HK-2 (cell line): ENCODE measurements at regions not wholly inside any gene's neighbourhood (a gene's known extent, or its start where the extent isn't known, plus 50 kb on each side); places are given as distances from the start of the nearest gene placed in this dataset.

ENCODE experiments used
- DNase-seq: peaks from one replicate; pipeline ENCODE4 v3.0.0-alpha.2; 2018; ENCODE audit not compliant: unreplicated experiment

DNA sequence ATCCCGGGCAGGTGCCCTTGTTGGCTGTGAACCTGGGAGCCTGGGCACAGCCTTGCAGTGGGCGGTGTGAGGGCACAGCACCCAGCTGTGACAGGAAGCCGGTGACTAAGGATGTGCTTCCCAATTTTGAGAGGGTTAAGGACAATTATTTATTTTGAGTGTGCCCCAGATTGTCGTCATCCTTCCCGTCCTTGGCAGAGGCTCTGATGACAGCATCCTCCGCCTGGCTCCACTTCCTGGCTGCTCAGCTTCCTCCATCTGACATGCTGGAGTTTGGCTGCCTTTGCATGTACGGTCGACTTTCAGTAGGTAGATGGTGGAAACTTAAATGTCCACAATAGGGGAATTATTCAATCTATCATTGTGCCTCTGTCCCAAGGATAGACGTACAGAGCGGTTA, 282.4 kb upstream of the EEF2KMT start:
- DNase-seq, result no peak

GRCh38 chr16:5378531-5378930, 280.9 kb upstream of the EEF2KMT start:
- DNase-seq, result no peak

DNA sequence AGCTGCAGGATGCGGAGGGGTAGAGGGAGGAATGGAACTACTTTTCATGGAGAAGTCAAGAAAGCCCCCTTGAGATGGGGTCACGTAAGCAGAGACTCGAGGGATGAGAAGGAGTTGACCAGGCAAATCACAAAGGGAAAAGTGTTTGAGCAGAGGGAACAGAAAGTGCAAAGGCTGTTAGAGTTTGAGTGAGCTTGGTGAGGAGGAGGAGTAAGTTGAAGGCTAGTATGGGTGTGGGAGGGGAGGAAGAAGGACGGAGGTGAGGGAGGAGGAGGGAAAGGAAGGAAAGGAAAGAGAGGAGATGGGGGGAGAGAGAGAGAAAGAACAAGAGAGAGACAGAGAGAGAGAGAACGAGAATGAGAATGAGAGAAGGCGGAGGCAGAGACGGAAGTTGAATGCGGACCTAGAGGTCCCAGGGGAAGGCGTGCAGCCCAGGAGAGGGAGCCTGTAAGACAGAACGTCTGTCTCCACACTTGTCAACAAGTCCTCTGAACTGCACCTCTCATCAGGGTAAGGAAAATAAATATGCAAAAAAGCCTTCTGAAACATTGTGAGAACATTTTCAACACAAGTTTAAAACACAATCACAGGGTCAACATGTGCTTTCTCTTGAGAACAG, 279.8 kb upstream of the EEF2KMT start:
- no peak for DNase-seq

GRCh38 chr16:5374184-5374583, 276.6 kb upstream of the EEF2KMT start:
- no peak for DNase-seq

DNA sequence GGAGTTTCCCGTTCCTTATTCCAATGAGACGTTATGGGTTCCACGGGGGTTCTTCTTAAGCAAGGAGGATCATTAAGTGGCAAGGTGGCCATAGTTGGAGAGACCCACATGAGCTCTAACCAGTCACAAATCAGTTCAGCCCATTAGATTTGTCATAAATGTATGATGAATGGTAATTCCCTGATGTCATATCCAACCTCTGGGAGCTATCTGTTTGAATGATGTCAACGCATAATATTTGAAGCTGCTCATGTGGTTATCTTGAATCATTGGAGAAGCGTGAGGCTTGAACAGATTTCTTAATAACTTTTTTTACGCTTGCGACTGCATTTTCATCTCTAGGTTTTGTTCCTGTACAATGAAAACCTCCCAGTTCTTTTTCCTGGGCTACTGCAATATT, 270.4 kb upstream of the EEF2KMT start:
- no peak for DNase-seq

DNA sequence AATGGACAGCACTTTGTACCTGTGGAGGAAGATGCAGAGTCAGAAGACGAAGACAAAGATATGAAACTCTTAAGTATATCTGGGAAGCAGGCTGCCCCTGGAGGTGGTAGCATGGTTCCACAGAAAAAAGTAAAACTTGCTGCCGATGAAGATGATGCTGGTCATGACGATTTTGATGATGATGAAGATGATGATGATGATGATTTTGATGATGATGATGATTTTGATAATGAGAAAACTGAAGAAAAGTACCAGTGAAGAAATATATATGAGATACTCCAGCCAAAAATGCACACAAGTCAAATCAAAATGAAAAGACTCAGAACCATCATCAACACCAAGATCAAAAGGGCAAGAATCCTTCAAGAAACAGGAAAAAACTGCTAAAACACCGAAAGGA, 268.5 kb upstream of the EEF2KMT start:
- DNase-seq, result no peak

GRCh38 chr16:5364186-5364585, 266.6 kb upstream of the EEF2KMT start:
- DNase-seq, result no peak

DNA sequence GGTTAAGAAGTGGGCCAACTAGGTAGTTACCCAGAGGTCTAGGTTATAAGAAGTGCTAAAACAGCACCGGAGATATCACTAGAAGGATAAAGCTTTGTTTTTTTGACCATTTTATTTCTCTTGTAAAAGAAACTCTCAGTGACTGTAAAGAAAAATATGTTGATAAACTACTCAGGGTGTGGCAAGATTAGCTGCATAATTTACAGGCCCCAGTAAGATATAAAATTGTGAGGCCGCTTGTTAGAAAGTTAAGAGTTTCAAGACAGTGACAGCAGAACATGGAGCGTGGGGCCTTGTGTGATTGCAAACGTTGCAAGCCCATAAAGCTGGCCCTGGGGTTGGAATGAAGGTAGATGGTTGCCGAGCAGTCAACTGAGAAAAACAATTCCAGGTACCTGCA, 263.7 kb upstream of the EEF2KMT start:
- no peak for DNase-seq

- DNase-seq, result no peak
Measured at GRCh38 chr16:5354645-5355044, 257.1 kb upstream of the EEF2KMT start.

- DNase-seq, result no peak
Measured at GRCh38 chr16:5349670-5350517, 252.3 kb upstream of the EEF2KMT start.

GRCh38 chr16:5349101-5349500, 251.5 kb upstream of the EEF2KMT start:
- DNase-seq, result no peak

- no peak for DNase-seq
Measured at GRCh38 chr16:5347561-5347960, 250.0 kb upstream of the EEF2KMT start.

DNA sequence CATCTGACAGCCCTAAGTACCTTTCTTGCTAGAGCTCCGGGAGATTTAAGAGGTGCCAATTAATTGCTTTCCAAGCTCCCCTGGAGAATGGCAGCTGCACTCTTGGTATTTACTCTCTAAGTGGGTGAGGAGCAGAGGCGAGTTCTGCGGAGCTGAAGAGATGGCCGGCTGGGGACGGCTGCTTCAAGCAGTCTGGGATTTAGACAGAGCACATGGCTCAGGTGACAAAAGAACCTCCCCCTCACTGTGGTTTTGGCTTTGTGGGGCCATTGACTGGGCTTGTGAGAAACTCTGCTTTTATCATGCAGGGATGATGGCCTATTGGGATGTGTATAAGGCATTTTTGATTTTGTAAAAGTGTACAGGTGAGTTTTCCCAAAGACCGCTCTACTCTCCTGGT, 239.3 kb upstream of the EEF2KMT start:
- no peak for DNase-seq

DNA sequence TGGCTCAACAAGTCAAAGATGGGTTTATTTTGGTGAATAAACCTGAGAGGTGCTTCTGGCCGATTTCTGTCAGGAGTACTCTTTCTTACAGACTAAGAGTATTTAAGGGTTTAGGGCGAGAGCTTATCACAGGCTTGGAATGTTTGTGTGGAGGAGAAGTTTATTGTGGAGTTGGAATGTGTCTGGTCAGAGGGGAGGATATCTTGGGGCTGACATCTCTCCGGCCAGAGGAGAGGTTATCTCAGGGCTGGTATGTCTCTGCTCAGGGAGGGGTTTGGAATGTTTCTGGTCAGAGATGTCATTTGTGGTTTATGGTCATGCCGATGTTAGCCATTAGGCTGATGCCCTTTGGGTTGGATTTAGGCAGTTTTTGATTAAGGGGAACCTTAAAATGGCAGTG, 236.4 kb upstream of the EEF2KMT start:
- DNase-seq, result no peak

GRCh38 chr16:5333126-5333525, 235.5 kb upstream of the EEF2KMT start:
- no peak for DNase-seq

DNA sequence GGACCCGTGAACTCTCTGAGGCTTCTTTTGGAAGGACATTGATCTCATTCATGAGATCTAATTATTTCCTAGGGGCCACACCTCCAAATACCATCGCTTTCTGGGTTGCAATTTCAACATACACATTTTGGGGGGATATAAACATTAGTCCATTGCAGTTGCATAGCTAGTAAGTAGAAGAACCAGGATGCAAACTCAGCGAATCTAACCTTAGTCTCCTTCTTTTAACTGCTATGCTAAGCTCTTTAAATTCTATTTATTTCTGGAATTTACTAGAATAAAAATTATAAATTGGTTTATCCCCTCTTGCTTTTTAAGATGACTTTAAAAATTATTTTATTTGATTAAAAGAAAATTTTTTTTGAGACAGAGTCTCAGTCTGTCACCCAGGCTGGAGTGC, 232.5 kb upstream of the EEF2KMT start:
- DNase-seq, result no peak

DNA sequence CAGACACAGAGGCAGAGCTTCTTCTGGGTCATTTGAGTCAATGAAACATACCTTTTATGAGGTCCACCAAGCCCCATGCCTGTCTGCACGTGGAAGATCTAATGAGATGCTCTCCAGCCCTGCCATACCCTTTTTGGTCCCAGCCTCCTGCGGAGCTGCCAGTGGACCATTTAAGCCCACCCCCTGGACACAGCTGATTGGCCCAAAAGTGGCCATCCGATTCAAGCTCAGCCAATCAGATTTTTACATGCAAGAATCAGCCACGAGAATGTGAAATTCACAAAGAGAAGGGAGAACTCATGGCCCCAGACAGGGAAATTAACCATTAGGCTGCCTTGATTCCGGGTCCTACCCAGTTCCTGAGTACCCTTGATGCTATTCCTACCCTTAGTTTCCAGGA, 231.0 kb upstream of the EEF2KMT start:
- no peak for DNase-seq

DNA sequence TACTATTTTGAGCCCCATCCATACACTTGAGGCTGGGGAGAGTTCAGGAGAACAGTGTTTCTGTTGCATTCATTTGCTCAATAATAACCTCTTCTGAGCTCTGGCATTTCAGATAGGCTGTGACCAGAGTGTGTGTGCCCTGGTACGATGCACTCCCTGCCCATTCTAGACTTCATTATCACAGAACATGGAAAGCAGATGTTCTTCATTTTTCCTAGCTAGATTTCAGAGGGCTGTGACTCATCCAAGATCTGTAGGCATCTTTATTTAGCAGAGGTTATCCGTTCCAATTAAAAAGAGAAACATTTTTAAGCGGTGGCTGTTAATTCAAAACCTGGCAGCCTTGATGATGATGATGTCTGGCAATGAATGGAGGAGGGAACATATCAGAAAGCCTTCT, 228.8 kb upstream of the EEF2KMT start:
- DNase-seq, result no peak

- no peak for DNase-seq
Measured at GRCh38 chr16:5325932-5326331, 228.3 kb upstream of the EEF2KMT start.

GRCh38 chr16:5323284-5324141, 225.9 kb upstream of the EEF2KMT start:
- DNase-seq, result no peak

DNA sequence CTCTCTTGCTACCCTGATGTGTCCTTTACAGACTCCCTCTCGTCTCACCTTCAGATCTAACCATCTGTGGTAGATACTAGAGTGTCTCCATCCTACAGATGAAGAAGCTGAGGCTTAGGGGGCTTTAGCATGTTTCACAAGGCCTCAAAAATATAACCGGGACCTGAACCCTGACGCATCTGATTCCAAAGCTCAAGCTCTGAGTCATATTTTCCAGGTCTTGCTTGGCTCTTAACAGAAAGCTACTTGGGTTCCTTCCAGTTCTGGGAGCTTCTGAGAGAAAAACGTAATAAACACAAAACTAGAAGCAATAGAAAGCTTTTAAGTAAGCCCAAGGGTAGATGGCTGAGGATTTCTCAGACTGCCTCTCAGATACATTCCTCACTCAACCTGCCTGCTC, 224.3 kb upstream of the EEF2KMT start:
- DNase-seq, result no peak

- DNase-seq, result no peak
Measured at GRCh38 chr16:5319799-5320198, 222.2 kb upstream of the EEF2KMT start.

- DNase-seq, result no peak
Measured at GRCh38 chr16:5315914-5316313, 218.3 kb upstream of the EEF2KMT start.
